Activated gamma-delta T cell treated with anti-CD3 and anti-CD28 coated beads, Interleukin-2, amount 50 U/mL, for 16 hours (primary cell): ENCODE measurements at regions not wholly inside any gene's neighbourhood (a gene's known extent, or its start where the extent isn't known, plus 50 kb on each side); places are given as distances from the start of the nearest gene placed in this dataset.

Source experiments
- DNase-seq: peaks from one replicate; pipeline ENCODE4 v3.0.0-alpha.2; 2020; ENCODE audit warnings: low read depth

GRCh38 chr6:147716434-147716833 is 207.9 kb downstream of the SAMD5 start:
- DNase-seq = no peak

- DNase-seq = no peak
Measured at GRCh38 chr6:147717991-147718390, 209.5 kb downstream of the SAMD5 start.

- no peak for DNase-seq
Measured at GRCh38 chr6:147722158-147722557, 213.7 kb downstream of the SAMD5 start.

- DNase-seq = no peak
Measured at GRCh38 chr6:147724454-147724853, 216.0 kb downstream of the SAMD5 start.

GRCh38 chr6:147726342-147726741 is 217.9 kb downstream of the SAMD5 start:
- DNase-seq = no peak

GRCh38 chr6:147728903-147729302 is 220.4 kb downstream of the SAMD5 start:
- no peak for DNase-seq

GRCh38 chr6:147733686-147734085 is 225.2 kb downstream of the SAMD5 start:
- no peak for DNase-seq

GRCh38 chr6:147734151-147734550 is 225.7 kb downstream of the SAMD5 start:
- DNase-seq = no peak

- DNase-seq = no peak
Measured at GRCh38 chr6:147735924-147736323, 227.4 kb downstream of the SAMD5 start.

GRCh38 chr6:147737115-147737514 is 228.6 kb downstream of the SAMD5 start:
- no peak for DNase-seq

GRCh38 chr6:147738099-147738498 is 229.6 kb downstream of the SAMD5 start:
- no peak for DNase-seq

GRCh38 chr6:147738516-147739162 is 230.1 kb downstream of the SAMD5 start:
- DNase-seq = no peak

- DNase-seq = no peak
Measured at GRCh38 chr6:147740326-147740725, 231.8 kb downstream of the SAMD5 start.

- DNase-seq = no peak
Measured at GRCh38 chr6:147740916-147741315, 232.4 kb downstream of the SAMD5 start.

- DNase-seq = no peak
Measured at GRCh38 chr6:147741389-147741788, 232.9 kb downstream of the SAMD5 start.

- DNase-seq = no peak
Measured at GRCh38 chr6:147742440-147742839, 233.9 kb downstream of the SAMD5 start.

- no peak for DNase-seq
Measured at GRCh38 chr6:147744012-147744411, 235.5 kb downstream of the SAMD5 start.

- DNase-seq = no peak
Measured at GRCh38 chr6:147749331-147749730, 240.8 kb downstream of the SAMD5 start.

GRCh38 chr6:147750413-147750812 is 241.9 kb downstream of the SAMD5 start:
- no peak for DNase-seq

GRCh38 chr6:147751232-147751631 is 242.7 kb downstream of the SAMD5 start:
- DNase-seq = no peak

- no peak for DNase-seq
Measured at GRCh38 chr6:147752689-147753403, 244.4 kb downstream of the SAMD5 start.

- DNase-seq = no peak
Measured at GRCh38 chr6:147755999-147756398, 247.5 kb downstream of the SAMD5 start.

GRCh38 chr6:147756891-147757290 is 248.4 kb downstream of the SAMD5 start:
- DNase-seq = no peak

- DNase-seq = no peak
Measured at GRCh38 chr6:147757291-147757690, 248.8 kb downstream of the SAMD5 start.
